ENCODE measurements at regions not wholly inside any gene's neighbourhood (a gene's known extent, or its start where the extent isn't known, plus 50 kb on each side); places are given as distances from the start of the nearest gene placed in this dataset.

- H3K4me2 ChIP-seq (ENCODE audit: low read length): no peak overlapping the region
Measured at GRCh38 chr1:234907208-234907939, 221.3 kb downstream of the TOMM20 start.

GRCh38 chr1:234906654-234907053 lies 222.0 kb downstream of the TOMM20 start:
- no peak overlapping the region for H3K4me2 ChIP-seq (ENCODE audit: low read length)
- no peaks in the 10 kb centered on the region for H3F3A ChIP-seq (ENCODE audit: insufficient read depth, low read length, poor library complexity, severe bottlenecking)
- no peaks in the 10 kb centered on the region for H3K36me3 ChIP-seq (ENCODE audit: insufficient read depth, low read length)
- no peak overlapping the region for H3K9ac ChIP-seq (ENCODE audit: low read length)
- H3K9me2 ChIP-seq (ENCODE audit: insufficient read depth, low read length): no peaks in the 10 kb centered on the region
- no peak overlapping the region for H3K4me3 ChIP-seq (ENCODE audit: low read length)
- TF ChIP-seq MXI1 (conservative IDR thresholded peaks at IDR 0.05; ENCODE audit: poor library complexity, severe bottlenecking) (no peak), POLR2AphosphoS5 (IDR thresholded peaks at IDR 0.05) (no peak), REST (IDR thresholded peaks at IDR 0.05; ENCODE audit: borderline replicate concordance) (no peak), SMC3 (conservative IDR thresholded peaks at IDR 0.05; ENCODE audit: poor library complexity) (no peak), EP300 (conservative IDR thresholded peaks at IDR 0.05; ENCODE audit: poor library complexity, severe bottlenecking) (no peak), RAD21 (conservative IDR thresholded peaks at IDR 0.05) (no peak)
- no peak overlapping the region for H2AFZ ChIP-seq (ENCODE audit: low read depth, low read length)
- H3K27me3 ChIP-seq (ENCODE audit: insufficient read depth, low read depth, low read length): no peaks in the 10 kb centered on the region
- H3K79me2 ChIP-seq (replicated peaks; ENCODE audit: insufficient read depth, low read length): no peaks in the 10 kb centered on the region
- no peaks in the 10 kb centered on the region for H3K9me3 ChIP-seq (ENCODE audit: low read length)
- no peaks in the 10 kb centered on the region for H4K20me1 ChIP-seq (ENCODE audit: insufficient read depth)
- no peak overlapping the region for H3K27ac ChIP-seq (ENCODE audit: low read length)

More at GRCh38 chr1:234907208-234907939, 221.3 kb downstream of the TOMM20 start:
- Histone ChIP-seq H3K9ac (ENCODE audit: low read length) (no peak overlapping the region), H3F3A (ENCODE audit: insufficient read depth, low read length, poor library complexity, severe bottlenecking) (no peaks in the 10 kb centered on the region), H3K27ac (ENCODE audit: low read length) (no peak overlapping the region), H3K9me2 (ENCODE audit: insufficient read depth, low read length) (no peaks in the 10 kb centered on the region), H4K20me1 (ENCODE audit: insufficient read depth) (no peaks in the 10 kb centered on the region), H3K9me3 (ENCODE audit: low read length) (no peaks in the 10 kb centered on the region), H2AFZ (ENCODE audit: low read depth, low read length) (no peak overlapping the region), H3K36me3 (ENCODE audit: insufficient read depth, low read length) (no peaks in the 10 kb centered on the region), H3K4me3 (ENCODE audit: low read length) (no peak overlapping the region), H3K27me3 (ENCODE audit: insufficient read depth, low read depth, low read length) (no peaks in the 10 kb centered on the region), H3K79me2 (replicated peaks; ENCODE audit: insufficient read depth, low read length) (no peaks in the 10 kb centered on the region)
- TF ChIP-seq SMC3 (conservative IDR thresholded peaks at IDR 0.05; ENCODE audit: poor library complexity): no peak
- no peak for TF ChIP-seq MXI1 (conservative IDR thresholded peaks at IDR 0.05; ENCODE audit: poor library complexity, severe bottlenecking)
- no peak for TF ChIP-seq CTCF (IDR thresholded peaks at IDR 0.05; ENCODE audit: poor library complexity, severe bottlenecking)
- TF ChIP-seq RAD21 (conservative IDR thresholded peaks at IDR 0.05): no peak
- TF ChIP-seq TAF1 (IDR thresholded peaks at IDR 0.05; ENCODE audit: low read depth): no peak
- no peak for TF ChIP-seq REST (IDR thresholded peaks at IDR 0.05; ENCODE audit: borderline replicate concordance)
- no peak for TF ChIP-seq EZH2 (IDR thresholded peaks at IDR 0.05; ENCODE audit: borderline replicate concordance, insufficient read depth, low read length, poor library complexity, severe bottlenecking)
- no peak for TF ChIP-seq EP300 (conservative IDR thresholded peaks at IDR 0.05; ENCODE audit: poor library complexity, severe bottlenecking)
- no peak for TF ChIP-seq POLR2AphosphoS5 (IDR thresholded peaks at IDR 0.05)

All from neural cell (in vitro differentiated cells).